ENCODE measurements at regions not wholly inside any gene's neighbourhood (a gene's known extent, or its start where the extent isn't known, plus 50 kb on each side); places are given as distances from the start of the nearest gene placed in this dataset.

GRCh38 chr9:34907044-34907443, 51.0 kb upstream of the PHF24 start:
- TF ChIP-seq CTCF (optimal IDR thresholded peaks at IDR 0.05 in 1 of 3, IDR thresholded peaks at IDR 0.05 in 1 of 3, conservative IDR thresholded peaks at IDR 0.05 in 1 of 3; ENCODE audit: extremely low read depth in 1 of 3, insufficient read depth in 2 of 3, low read length in 3 of 3) (no peak), EZH2 (IDR thresholded peaks at IDR 0.05; ENCODE audit: low read length) (no peak)
